ENCODE measurements at regions not wholly inside any gene's neighbourhood (a gene's known extent, or its start where the extent isn't known, plus 50 kb on each side); places are given as distances from the start of the nearest gene placed in this dataset.

GRCh38 chr10:120115959-120116358, 223.4 kb downstream of the SEC23IP start (continued):
- TF ChIP-seq GTF3C2 (IDR thresholded peaks at IDR 0.05; ENCODE audit: borderline replicate concordance, extremely low read depth, insufficient read length) (no peak), TOE1 (IDR thresholded peaks at IDR 0.05; ENCODE audit: borderline replicate concordance) (no peak), TOE1 (CRISPR knock-in tag; IDR thresholded peaks at IDR 0.05; ENCODE audit: borderline replicate concordance, low read depth) (no peak)

- Histone ChIP-seq H3K4me2 (ENCODE audit: insufficient read depth, low read length) (no peak overlapping the region), H3K9me3 (replicated peaks; ENCODE audit: control insufficient read depth, insufficient read depth, low read depth, low read length) (no peaks in the 10 kb centered on the region), H3K4me1 (replicated peaks in 1 of 2; ENCODE audit: control insufficient read depth in 2 of 2, insufficient read depth in 2 of 2, low read length in 2 of 2) (no peaks in the 10 kb centered on the region), H3K4me3 (no peak overlapping the region), H4K20me1 (replicated peaks; ENCODE audit: control insufficient read depth, insufficient read depth, low read length) (no peaks in the 10 kb centered on the region), H3K27ac (ENCODE audit: extremely low read depth, low read depth, low read length) (no peak overlapping the region), H3K9me1 (ENCODE audit: control insufficient read depth, insufficient read depth, low read length) (no peaks in the 10 kb centered on the region), H3K9ac (ENCODE audit: insufficient read depth in 1 of 2, low read depth in 2 of 2, low read length in 2 of 2) (no peak overlapping the region), H3K27me3 (ENCODE audit: control insufficient read depth in 2 of 2, insufficient read depth in 2 of 2, low read length in 2 of 2) (no peaks in the 10 kb centered on the region), H2AFZ (ENCODE audit: low read depth, low read length) (no peak overlapping the region), H3K79me2 (ENCODE audit: control insufficient read depth, insufficient read depth, low read length) (no peaks in the 10 kb centered on the region), H3K36me3 (ENCODE audit: control insufficient read depth, insufficient read depth, low read length) (no peaks in the 10 kb centered on the region)
- TF ChIP-seq ZNF76 (CRISPR knock-in tag; IDR thresholded peaks at IDR 0.05; ENCODE audit: borderline replicate concordance): no peak
- TF ChIP-seq NFRKB (IDR thresholded peaks at IDR 0.05; ENCODE audit: low read depth): no peak
- no peak for TF ChIP-seq PCBP2 (IDR thresholded peaks at IDR 0.05; ENCODE audit: low read depth, low read length, poor library complexity, severe bottlenecking)
- no peak for TF ChIP-seq ZNF586 (CRISPR knock-in tag; conservative IDR thresholded peaks at IDR 0.05)
- intact Hi-C loops (cut with micrococcal nuclease) (no loop called here), in situ Hi-C loops (cut with MboI) (no loop called here)
- CTCF ChIA-PET (ENCODE audit: low intra/inter-chr PET ratio): no interaction called here
- BruUV-seq (replicated peaks): no TSS peak
- 0% methylated on average over 1 of the region's 1 CpG for WGBS (ENCODE audit: insufficient coverage, low coverage, missing lambda C conversion rate)
- DNase-seq (ENCODE audit: extremely low read depth in 1 of 4, low spot score in 3 of 4) (no peak), ATAC-seq (no peak), FAIRE-seq (no peak)
- POLR2A ChIA-PET: no interaction called here
Observed at GRCh38 chr10:120121768-120122167, 229.2 kb downstream of the SEC23IP start.
